Dermis blood vessel endothelial cell (primary cell): ENCODE measurements at regions not wholly inside any gene's neighbourhood (a gene's known extent, or its start where the extent isn't known, plus 50 kb on each side); places are given as distances from the start of the nearest gene placed in this dataset.
"Not testable (repeated sequence)": the region's sequence is repeated elsewhere in the genome, so short reads cannot be mapped to it uniquely, and the experiment has no call there.

Experiments
- DNase-seq: peaks from one replicate; pipeline ENCODE4 v3.0.0; 2010

DNA sequence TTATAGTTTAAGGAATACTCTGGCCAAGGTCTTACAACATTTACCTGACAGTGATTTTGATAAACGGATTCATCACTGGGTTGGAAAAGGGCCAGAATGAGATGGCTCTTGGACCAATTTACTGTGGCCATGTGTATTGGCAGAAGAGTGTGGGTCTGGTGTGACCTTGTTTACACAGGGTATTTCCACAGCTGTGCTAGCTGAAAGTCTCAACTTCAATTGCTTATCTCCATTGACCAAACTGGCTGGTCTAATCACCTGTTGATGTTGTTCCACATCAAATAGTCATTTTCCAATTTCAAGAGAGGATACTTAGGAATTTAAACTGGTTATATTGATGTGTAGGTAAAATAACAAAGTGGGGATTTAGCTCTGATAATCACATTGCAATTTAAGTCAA is 501.6 kb upstream of the MAP3K7 start:
- DNase-seq: no peak

DNA sequence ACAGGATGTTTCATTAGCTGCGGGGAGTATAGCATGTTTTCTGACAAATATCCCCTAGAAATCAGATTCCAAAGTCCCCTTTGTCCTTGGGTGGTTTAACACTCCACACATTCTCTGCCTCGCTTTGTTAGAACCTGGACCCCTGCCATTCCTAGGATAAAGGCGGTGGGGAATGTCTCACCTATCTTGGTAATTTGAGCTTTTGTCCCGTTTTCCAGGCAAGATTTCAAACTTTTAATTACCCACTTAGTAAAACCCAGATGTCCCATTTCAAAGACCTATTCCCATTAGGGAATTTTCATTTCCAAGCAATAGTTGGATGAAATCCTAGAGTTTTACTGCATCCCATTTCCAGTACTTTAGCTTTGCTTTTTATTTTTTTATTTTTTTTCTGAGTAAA is 501.0 kb upstream of the MAP3K7 start:
- no peak for DNase-seq

DNA sequence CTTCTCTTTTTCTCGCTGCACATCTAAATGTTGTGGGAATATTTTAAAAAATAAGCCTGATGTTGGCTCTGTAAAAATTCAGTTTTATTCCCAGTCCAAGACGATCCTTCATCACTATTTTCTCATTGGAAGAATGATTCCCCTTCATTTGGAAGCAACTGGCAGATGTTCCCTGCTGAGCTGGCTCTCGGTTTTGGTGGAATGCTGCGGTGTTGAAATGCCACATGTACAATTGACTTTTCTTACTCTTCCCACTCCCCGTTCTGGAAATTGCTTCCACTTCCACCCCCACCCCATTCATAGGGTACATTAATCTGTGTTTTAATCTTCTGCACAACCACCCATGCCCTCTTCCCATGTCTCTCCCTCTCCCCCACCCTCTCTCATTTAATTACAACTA is 496.3 kb upstream of the MAP3K7 start:
- no peak for DNase-seq

DNA sequence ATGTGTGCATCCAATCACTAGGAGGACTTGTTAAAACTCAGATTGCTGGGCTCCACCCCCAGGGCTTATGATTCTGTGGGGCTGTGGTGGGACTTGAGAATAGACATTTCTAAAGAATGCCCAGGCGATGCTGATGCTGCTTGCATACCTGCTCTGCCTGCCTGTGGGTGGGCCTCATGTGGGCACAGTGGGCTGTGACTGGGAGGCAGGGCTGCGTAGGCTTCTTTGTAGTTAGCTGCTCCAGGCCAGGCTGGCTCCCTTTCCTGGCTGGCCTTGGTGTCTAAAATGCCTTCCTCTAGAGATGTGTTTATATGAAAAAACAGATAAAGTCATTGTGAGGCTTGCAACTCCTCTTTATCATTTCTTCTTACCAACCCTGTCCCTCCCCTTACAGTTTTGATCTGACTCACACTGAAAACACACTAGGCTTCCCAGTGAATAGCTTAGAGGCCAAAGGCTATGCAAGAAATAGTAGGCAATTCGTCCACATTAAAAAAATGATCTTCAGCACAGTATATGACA is 495.5 kb upstream of the MAP3K7 start:
- DNase-seq: no peak

DNA sequence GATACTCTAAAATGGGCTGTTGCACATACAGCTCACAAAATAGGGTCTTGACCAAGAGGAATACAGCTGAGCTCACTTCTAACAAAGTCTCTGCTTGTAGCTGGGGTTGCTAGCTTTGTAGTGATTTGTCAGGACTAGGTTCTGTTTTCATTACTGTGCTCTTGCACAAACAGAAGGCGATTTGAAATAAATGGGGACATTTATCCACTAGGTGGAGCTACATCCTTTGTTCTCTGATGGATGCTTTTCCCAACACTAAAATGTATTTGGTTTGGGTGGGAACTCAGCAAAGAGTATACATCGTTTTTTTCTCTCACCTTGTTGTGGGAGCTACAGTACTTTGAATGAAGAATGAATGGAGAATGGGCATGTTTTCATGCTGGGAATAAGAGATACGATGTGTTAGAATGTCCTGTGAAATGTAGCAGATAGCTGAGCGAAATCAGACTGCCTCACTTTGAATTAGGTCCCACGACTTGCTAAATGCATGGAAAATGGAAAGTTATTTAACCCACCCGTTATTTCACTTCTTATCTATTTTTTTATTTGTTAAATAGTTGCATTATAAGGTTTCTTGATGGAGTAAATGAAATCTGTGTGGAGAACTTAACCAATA is 494.7 kb upstream of the MAP3K7 start:
- DNase-seq: peak; percentile 66

DNA sequence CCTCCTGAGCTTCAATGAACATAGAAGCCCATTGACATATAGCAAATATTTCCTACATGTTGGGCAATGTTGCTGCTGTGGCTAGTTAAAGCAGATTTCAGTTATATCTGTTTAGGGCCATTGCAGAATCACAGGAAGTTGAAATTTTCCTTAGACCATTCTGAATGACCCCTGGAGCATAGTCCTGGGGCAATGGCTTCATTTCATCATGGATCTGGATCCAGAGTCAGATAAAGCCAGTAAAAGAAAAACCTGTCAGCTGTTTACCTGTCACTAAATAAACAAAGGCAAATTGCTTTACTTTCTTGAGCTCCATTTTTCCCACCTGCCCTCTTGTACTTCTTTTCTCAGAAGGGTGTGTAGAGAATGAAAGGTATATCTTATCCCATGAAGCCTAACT is 494.0 kb upstream of the MAP3K7 start:
- no peak for DNase-seq

DNA sequence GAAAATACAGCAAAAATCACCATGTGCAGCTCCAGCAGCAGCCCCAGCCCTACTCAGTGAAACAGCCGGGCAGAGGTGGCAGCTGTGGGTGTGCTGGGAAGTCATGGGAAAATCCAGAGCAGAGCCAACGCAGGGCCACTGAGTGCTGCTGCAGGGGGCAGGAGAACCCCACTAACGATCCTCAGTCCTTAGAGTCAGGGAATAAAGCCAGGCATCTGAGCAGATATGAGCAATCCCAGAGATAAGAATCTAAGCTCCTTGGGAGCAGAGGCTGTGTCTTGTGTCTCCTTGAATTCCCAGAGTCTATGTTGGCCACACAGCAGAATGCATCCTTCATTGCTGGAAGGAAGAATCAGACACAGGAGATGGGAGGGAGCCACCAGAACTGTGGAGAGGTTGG is 493.1 kb upstream of the MAP3K7 start:
- DNase-seq: no peak

DNA sequence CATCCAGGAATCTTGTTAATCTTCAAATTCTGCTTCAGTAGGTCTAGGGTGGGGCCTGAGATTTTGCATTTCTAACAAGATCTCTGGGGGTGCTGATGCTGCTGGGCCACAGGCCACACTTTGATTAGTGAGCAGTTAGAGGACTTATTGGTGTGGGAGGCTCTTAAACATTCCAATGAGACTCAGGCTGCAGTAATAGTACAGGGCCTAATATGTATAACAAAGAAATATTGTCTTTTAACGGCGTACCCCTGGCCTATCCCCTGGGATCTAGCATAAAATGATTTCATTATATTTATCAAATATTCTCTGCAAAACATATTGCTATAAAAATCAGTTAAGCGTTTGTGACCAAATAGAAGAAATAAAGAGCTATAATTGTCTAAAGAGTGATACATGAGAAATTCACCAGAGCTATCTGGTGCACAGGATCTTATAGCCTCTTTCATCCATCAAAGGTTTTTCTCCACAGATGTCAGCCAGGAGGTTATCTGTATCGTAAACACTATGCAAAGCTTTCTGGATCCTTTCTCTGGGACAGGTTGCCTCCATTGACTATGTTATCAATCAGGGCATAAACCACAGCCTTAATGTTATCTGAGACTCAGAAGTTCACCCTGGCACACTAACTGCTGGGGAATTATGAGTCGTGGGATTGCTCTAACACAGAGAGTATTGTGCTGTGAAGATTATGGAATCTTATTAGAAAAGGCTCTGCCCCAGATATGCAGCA is 488.5 kb upstream of the MAP3K7 start:
- no peak for DNase-seq

DNA sequence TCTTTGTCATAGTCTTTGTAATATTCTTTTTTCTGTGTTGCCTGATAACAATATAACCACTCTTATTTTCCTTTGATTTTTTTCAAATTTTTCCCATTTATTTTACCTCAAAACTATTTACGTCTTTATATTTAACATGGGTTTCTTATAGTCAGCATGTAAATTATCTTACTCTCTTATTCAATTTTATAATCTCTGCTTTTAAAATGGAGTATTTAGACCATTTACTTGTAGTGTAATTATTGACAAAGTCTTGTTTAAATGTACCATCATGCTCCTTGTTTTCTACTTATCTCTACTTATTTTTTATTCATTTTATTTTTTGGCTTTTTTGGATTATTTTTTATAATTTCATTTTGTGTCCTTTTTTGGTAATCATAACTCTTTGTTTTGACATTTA is 476.5 kb upstream of the MAP3K7 start:
- DNase-seq: no peak

DNA sequence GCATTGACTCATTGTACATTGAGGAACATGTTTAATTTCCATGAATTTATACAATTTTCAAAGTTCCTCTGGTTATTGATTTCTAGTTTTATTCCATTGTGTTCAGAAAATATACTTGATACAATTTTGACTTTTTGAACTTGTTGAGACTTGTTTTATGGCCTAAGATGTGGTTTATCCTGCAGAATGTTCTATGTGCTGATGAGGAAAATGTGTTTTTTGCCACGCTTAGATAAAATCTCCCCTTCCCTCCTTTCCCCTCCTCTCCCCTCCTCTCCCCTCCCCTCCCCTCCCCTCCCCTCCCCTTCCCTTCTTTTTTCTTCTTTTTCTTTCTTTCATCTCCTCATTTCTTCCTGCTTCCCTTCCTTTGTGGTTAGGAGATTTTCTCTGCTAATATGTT is 470.8 kb upstream of the MAP3K7 start:
- no peak for DNase-seq

DNA sequence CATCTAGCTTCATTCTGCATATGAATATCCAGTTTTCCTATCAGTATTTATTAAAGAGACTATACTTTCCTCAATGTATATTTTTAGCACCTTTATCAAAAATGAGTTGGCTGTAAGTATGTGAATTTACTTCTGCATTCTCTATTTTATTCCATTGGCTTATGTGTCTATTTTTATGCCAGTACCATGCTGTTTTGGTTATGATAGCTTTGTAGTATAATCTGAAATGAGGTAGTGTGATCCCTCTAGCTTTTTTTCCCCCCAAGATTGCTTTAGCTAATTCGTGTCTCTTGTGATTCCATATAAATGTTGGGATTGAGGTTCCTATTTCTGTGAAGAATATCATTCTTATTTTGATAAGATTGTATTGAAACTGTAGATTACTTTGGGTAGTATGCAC is 469.1 kb upstream of the MAP3K7 start:
- no peak for DNase-seq

DNA sequence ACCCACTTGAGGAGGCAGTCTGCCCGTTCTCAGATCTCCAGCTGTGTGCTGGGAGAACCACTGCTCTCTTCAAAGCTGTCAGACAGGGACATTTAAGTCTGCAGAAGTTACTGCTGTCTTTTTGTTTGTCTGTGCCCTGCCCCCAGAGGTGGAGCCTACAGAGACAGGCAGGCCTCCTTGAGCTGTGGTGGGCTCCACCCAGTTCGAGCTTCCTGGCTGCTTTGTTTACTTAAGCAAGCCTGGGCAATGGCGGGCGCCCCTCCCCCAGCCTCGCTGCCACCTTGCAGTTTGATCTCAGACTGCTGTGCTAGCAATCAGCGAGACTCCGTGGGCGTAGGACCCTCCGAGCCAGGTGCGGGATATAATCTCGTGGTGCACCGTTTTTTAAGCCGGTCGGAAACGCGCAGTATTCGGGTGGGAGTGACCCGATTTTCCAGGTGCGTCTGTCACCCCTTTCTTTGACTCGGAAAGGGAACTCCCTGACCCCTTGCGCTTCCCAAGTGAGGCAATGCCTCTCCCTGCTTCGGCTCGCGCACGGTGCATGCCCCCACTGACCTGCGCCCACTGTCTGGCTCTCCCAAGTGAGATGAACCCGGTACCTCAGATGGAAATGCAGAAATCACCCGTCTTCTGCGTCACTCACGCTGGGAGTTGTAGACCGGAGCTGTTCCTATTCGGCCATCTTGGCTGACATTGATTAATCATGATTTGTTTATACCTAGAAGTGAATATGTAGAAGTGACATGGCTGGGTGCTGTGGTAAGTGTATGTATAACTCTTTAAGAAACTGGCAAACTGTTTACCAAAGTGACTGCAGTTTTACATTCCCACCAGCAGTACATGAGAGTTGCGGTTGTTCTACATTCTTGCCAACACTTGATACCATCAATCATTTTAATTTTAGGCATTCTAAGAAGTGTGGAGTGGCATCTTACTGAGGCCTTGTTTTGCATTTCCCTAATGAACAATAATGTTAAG is 465.9 kb upstream of the MAP3K7 start:
- DNase-seq: not testable (repeated sequence)

DNA sequence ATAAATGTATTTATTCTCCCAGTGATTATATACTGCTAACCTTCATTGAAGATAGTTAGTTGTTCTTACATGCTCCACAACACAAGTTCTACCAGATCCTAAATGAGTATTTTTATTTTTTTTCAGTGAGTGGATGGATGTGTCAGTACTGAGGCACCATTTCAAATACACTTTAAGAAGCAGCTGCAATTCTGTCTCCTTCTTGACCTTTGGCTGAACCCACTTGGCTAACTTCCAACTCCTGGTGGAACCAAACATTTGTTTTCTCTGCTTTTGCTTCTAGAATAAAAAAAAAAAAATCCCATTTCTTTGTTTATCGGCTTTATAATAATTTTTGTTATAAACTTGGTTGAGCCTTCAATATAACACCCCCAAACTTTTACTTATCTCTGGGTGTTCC is 458.3 kb upstream of the MAP3K7 start:
- DNase-seq: peak; percentile 3

DNA sequence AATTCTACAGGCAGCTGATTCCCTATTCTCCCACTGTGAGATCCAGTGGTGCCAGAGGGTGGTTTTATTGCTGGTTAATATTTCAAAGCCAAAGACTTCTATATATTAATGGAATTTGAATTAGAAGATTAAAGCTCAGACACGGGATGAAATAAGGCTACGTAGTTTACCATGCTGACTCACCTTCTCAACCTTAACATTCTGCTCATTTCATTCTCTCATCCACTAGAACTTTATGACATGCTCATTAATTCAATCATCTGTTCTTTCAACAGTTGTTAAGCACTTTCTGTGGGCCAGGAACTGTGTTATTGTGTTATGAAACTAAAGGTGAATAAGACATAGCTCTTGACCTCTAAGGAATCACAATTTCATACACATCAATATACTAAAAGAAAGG is 456.9 kb upstream of the MAP3K7 start:
- DNase-seq: no peak

DNA sequence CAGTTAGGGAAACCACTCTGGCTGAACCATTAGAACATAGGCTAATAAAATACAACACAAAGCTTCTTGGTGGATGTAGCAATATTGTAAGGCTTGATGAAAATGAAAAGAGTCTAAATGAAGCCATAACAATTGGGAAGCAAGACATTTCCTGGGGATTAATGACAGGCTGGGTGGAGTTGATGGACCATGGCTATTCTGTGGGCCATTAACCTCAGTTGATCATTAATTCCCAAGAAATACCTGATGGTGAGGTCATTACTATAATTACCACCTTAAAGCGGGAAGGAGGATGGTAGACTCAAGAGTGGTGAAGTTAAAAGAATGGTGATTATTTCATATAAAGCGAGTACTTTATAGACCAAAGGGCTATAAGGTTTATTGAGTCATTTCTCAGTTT is 455.8 kb upstream of the MAP3K7 start:
- DNase-seq: no peak

DNA sequence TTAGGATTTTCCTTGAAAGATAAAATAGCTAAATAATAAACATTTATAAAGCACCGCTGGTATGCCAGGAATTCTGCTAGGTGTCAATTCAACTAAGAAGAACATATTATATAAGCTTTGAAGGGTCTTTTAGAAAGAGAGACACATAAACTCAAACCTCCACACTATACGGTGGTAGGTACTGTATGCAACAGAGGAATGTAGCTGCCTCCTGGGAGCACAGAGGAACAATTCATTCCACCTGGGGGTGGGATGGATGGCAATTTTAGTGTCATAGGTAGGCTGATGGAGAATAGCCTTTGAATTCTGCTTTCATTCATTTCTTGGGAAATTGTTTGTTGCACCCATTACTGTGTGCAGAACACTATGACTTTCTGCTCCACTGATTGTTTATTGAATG is 447.1 kb upstream of the MAP3K7 start:
- DNase-seq: no peak

DNA sequence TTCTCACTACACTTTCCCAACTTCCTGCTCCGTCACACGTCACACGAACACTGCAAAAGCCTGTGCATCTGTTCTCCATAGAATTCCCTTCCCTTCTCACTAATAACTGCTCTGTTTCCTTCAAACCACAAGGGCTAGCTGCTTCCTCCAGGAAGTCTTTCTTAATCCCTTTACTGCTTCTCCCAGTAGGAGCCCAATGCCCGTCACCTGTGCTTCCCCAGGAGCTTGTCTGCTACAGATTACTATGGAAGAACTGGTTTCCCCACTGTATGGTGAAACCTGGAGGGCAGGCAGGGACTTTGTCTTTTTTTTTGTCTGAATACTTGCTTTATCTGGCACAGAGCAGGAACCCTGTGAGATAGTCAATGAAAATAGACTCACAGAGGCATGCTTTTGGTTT is 444.7 kb upstream of the MAP3K7 start:
- no peak for DNase-seq

DNA sequence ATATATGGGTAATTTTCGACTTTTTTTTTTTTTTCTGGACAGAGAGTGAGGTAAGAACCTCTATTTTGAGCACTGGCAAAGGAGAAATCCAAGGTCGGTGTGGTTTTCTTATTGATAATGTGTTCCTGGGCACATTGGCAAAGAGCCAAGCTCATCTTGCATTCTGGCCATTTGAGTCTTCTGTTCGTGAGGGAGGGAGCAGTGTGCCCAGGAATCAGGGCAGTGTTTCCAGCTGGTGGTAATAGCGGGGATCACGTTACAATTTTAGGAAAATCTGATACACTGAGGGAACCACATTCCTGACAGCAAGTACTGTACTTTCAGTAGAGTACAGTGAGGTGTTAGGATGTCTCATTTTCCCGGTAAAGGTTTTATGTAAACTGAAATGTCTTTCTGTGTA is 442.3 kb upstream of the MAP3K7 start:
- DNase-seq: no peak

DNA sequence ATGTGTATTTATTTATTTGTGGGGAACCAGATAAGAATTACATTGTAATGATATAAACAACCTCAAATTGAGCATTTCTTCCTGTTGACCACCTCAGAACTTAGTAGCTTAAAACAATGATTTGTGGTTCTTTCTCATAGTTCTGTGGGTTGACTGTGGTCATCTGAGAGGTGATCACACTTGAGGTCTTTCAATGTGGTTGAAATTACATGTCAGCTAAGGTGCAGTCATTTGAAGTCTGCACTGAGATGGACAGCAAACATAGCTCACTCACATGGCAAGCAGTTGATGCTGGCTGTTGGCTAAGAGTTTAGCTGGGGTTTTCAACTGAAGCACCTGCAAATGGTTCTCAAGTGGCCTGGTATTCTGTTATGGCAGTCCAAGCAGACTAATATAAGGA is 436.7 kb upstream of the MAP3K7 start:
- DNase-seq: no peak

DNA sequence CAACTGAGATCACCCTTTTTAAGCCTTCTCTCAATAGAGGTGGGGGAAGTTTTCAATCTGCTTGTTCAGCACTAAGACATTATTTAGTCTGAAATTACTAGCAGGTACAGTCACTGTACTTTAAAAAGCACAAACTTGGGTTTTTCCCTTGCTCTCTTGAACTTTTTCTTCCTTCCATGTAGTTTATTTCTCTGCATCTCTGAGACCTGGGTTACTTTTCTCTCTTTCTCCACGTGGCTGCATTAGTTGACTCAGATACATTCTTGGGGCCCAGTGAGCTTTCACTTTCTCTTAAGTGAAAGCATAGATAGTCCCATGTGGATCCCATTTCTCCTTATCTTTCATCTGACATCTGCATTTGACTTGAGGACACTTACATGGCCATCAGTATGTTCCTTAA is 433.9 kb upstream of the MAP3K7 start:
- no peak for DNase-seq

DNA sequence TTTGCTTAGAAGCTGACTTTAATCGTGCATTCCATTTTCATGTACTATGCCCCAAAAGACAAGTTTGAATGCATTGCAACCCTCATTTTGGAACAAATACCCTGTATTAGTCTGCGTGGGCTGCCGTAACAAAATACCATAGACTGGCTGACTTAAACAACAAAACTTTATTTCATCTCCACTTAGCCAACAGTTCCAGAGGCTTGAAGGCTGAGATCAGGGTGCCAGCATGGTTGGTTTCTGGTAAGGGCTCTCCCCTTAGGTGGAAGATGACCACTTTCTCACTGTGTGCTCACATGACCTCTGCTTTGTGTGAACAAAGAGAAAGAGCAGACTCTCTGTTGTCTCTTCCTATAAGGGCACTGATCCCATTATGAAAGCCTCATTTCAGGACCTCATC is 431.7 kb upstream of the MAP3K7 start:
- DNase-seq: no peak

DNA sequence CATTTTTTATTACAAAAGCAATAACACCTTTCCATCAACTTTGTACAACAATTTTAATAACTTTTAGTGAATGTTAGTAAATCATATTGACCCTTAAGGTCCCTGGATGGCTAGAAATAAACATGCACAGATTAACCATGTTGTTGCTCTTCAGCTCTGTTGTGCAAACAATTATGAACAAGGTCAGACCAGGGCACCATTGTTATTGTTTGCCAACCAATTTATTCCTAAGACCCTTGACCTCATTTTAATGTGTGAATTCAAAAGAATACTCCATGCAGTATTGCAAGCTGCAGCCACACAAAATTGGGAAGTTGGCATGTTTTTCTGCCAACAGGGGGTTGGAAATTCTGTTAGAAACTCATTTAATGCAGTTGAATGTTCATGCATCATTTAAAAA is 426.6 kb upstream of the MAP3K7 start:
- no peak for DNase-seq

DNA sequence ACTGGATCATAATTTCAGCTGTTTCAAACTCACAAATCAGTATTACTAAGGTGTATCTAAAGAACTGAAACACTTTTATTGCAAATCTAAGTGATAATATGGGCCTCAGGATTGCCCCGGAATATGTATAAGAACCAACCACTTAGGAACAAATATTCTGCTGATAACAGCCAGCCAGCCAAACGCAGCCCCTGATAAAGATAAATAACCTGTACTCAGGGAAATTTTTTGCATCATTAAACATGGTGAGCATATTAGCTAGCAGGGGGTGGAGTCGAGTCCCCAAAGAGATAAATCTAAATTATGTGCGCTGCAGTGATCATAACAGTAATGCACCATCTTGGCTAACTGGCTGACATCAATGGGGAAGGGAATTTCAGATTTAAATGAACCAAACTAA is 410.2 kb upstream of the MAP3K7 start:
- no peak for DNase-seq

DNA sequence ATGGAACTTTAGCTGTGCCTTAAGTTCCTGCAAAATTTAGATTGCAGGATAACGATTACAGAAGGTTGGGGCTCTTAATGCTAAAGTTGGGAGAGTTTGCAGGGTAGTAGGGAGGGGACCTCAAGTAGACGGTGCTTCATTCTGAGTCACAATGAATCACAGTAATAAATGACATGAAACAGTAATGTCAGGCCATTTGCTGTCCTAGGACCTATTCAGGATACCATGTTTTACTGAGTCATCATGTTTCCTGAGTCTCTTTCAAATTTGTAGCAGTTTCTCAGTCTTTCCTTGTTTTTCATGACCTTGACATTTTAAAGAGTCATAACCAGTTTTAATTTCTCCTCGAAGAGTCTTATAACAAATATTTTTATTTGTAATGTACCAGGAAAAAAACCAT is 406.9 kb upstream of the MAP3K7 start:
- no peak for DNase-seq
